ENCODE measurements at regions not wholly inside any gene's neighbourhood (a gene's known extent, or its start where the extent isn't known, plus 50 kb on each side); places are given as distances from the start of the nearest gene placed in this dataset.

DNA sequence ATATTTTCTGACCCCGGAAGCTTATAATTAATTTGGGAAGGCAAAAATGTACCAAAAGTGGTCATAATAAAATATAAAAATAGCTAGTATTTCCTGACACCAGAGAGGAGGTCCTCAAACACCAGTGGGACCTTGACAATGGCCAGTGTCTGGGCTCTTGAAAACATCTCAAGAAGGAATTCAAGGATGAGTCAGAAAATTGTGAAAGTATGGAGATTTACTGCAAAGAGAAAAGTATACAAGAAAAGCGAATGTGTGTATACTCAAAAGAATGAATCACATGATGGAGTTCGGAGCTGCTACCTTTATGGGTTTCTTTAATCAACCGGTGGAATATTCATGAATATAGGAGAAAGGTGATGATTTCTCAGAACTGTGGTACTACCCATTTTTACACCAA lies 1709.0 kb upstream of the WWC1 start:
- TF ChIP-seq, protein P1, sequence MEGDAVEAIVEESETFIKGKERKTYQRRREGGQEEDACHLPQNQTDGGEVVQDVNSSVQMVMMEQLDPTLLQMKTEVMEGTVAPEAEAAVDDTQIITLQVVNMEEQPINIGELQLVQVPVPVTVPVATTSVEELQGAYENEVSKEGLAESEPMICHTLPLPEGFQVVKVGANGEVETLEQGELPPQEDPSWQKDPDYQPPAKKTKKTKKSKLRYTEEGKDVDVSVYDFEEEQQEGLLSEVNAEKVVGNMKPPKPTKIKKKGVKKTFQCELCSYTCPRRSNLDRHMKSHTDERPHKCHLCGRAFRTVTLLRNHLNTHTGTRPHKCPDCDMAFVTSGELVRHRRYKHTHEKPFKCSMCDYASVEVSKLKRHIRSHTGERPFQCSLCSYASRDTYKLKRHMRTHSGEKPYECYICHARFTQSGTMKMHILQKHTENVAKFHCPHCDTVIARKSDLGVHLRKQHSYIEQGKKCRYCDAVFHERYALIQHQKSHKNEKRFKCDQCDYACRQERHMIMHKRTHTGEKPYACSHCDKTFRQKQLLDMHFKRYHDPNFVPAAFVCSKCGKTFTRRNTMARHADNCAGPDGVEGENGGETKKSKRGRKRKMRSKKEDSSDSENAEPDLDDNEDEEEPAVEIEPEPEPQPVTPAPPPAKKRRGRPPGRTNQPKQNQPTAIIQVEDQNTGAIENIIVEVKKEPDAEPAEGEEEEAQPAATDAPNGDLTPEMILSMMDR (IDR thresholded peaks at IDR 0.05; ENCODE audit: low read depth, low read length): no peak

DNA sequence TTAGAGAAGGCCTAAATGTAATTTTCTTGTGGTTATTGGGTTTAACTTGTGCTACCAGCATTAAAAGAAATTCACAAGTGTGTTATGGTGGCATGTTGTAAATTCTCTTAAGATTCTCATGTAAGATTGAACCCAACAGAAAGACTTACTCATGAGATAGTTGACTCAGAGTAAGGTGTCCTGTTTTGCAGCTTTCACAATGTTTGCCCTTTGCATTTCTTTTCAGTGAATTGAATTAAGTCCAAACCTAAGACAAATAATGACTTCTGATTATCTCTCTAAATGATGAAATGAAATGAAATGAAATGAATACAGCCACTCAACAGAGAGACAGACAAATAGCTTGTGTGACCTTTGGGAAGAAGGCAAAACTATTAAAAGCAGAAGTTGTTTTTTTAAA lies 1696.9 kb upstream of the WWC1 start:
- no peak overlapping the region for H3K4me3 ChIP-seq (ENCODE audit: low read depth, low read length)
- DNase-seq: no peak
- H3K27me3 ChIP-seq: no peaks in the 10 kb centered on the region
- no peaks in the 10 kb centered on the region for H3K36me3 ChIP-seq
- no peaks in the 10 kb centered on the region for H3K9me3 ChIP-seq
- TF ChIP-seq, protein P1 (IDR thresholded peaks at IDR 0.05; ENCODE audit: low read depth, low read length): no peak
- no peaks in the 10 kb centered on the region for H3K4me1 ChIP-seq

More for the DNA sequence above, 1709.0 kb upstream of the WWC1 start:
- H3K27me3 ChIP-seq: no peaks in the 10 kb centered on the region
- no peaks in the 10 kb centered on the region for H3K36me3 ChIP-seq
- H3K4me3 ChIP-seq (ENCODE audit: low read depth, low read length): no peak overlapping the region
- H3K4me1 ChIP-seq: no peaks in the 10 kb centered on the region
- DNase-seq: no peak
- no peaks in the 10 kb centered on the region for H3K9me3 ChIP-seq

- no peak for DNase-seq
- no peaks in the 10 kb centered on the region for H3K36me3 ChIP-seq
- no peaks in the 10 kb centered on the region for H3K9me3 ChIP-seq
These were observed 1696.0 kb upstream of the WWC1 start for GRCh38 chr5:166595274-166595951.

DNA sequence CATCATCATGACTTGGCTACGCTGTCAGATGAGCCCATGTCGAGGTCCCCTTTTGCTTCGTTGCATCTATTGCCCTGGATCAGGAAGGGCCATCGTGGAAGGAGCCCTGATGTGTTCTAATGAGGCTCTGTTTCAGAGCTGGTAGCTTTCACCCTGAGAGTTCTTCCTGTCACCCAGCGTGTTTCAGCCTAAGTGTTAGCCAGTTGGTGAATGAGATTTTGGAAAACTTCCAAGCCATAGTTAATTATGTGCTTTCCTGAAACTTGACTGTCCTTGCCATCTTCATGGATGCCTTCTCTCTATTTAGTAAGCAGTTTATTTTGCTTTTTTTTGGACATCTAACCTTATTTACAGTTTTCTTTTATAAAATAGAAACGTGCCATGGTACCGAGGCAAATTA lies 1695.4 kb upstream of the WWC1 start:
- no peaks in the 10 kb centered on the region for H3K4me1 ChIP-seq
- no peak for DNase-seq
- TF ChIP-seq, protein P1 (IDR thresholded peaks at IDR 0.05; ENCODE audit: low read depth, low read length): no peak
- H3K9me3 ChIP-seq: no peaks in the 10 kb centered on the region
- no peak overlapping the region for H3K4me3 ChIP-seq (ENCODE audit: low read depth, low read length)
- no peaks in the 10 kb centered on the region for H3K36me3 ChIP-seq
- H3K27me3 ChIP-seq: no peaks in the 10 kb centered on the region

More at GRCh38 chr5:166595274-166595951, 1696.0 kb upstream of the WWC1 start:
- no peak overlapping the region for H3K4me3 ChIP-seq (ENCODE audit: low read depth, low read length)
- H3K27me3 ChIP-seq: no peaks in the 10 kb centered on the region
- TF ChIP-seq, protein P1 (IDR thresholded peaks at IDR 0.05; ENCODE audit: low read depth, low read length): no peak
- no peaks in the 10 kb centered on the region for H3K4me1 ChIP-seq

DNA sequence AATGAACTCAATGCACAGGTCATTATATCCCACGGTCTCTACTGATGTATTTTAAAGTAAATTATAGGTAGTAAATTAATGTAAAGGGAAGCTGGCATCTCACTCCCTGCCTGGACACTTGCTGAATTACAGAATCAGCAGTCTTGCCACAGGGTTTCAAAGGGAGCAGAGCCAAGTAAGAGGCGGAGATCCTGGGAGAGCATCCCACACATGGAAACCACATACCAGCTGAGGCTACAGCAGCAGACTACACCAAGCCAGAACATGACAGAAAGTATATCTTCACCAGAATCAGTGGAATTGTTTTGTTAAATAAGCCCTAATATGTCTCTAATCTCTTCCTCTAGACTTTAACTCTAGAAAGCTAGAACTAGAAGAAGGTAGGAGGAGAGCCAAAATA lies 1689.2 kb upstream of the WWC1 start:
- no peak for DNase-seq
- no peaks in the 10 kb centered on the region for H3K4me1 ChIP-seq
- no peaks in the 10 kb centered on the region for H3K9me3 ChIP-seq
- no peak overlapping the region for H3K4me3 ChIP-seq (ENCODE audit: low read depth, low read length)
- TF ChIP-seq, protein P1 (IDR thresholded peaks at IDR 0.05; ENCODE audit: low read depth, low read length): no peak
- H3K36me3 ChIP-seq: no peaks in the 10 kb centered on the region
- no peaks in the 10 kb centered on the region for H3K27me3 ChIP-seq

- DNase-seq: no peak
- H3K4me3 ChIP-seq (ENCODE audit: low read depth, low read length): no peak overlapping the region
- no peaks in the 10 kb centered on the region for H3K9me3 ChIP-seq
- H3K36me3 ChIP-seq: no peaks in the 10 kb centered on the region
- no peaks in the 10 kb centered on the region for H3K4me1 ChIP-seq
- TF ChIP-seq, protein P1 (IDR thresholded peaks at IDR 0.05; ENCODE audit: low read depth, low read length): no peak
- H3K27me3 ChIP-seq: no peaks in the 10 kb centered on the region
These were observed 1673.9 kb upstream of the WWC1 start for GRCh38 chr5:166617507-166617906.

All from BE2C (cell line).